HepG2 (cell line): ENCODE measurements at regions not wholly inside any gene's neighbourhood (a gene's known extent, or its start where the extent isn't known, plus 50 kb on each side); places are given as distances from the start of the nearest gene placed in this dataset.

Experiments
- ATF7-NPFF ChIP-seq: sonication (generic); formaldehyde crosslinking; IDR thresholded peaks from 2 replicates; pipeline ENCODE4 v1.8.1; 2023; ENCODE audit warnings: mild to moderate bottlenecking, low read depth, missing genetic modification reagents, moderate library complexity
- CBX5 ChIP-seq: sonication (generic); formaldehyde crosslinking; IDR thresholded peaks from 2 replicates; pipeline ENCODE4 v1.4.0; 2020; ENCODE audit warnings: missing genetic modification reagents, borderline replicate concordance
- CTCF ChIP-seq: sonication (generic); formaldehyde crosslinking; IDR thresholded peaks from 2 replicates; pipeline ENCODE4 v1.5.0; 2020; ENCODE audit warnings: mild to moderate bottlenecking, missing genetic modification reagents, moderate library complexity
- FOSL2 ChIP-seq: sonication (generic); formaldehyde crosslinking; IDR thresholded peaks from 2 replicates; pipeline ENCODE4 v1.4.0; 2020; ENCODE audit warnings: missing genetic modification reagents
- HNF4G ChIP-seq, 2 experiments: sonication (generic) in 1 of 2; formaldehyde crosslinking in 1 of 2; IDR thresholded peaks; 2 replicates each; pipeline versions ENCODE4 v1.4.0 to v1.6.1; 2011 to 2020; ENCODE audit warnings: borderline replicate concordance in 2 of 2, low read depth in 2 of 2, mild to moderate bottlenecking in 2 of 2, low read length in 1 of 2, missing genetic modification reagents in 1 of 2, moderate library complexity in 1 of 2
- JARID2 ChIP-seq: sonication (generic); formaldehyde crosslinking; IDR thresholded peaks from 2 replicates; pipeline ENCODE4 v1.8.1; 2023; ENCODE audit warnings: missing genetic modification reagents, inconsistent platforms; ENCODE audit not compliant: insufficient replicate concordance
- MZF1 ChIP-seq: sonication (generic); formaldehyde crosslinking; IDR thresholded peaks from 2 replicates; pipeline ENCODE4 v1.8.1; 2023; ENCODE audit warnings: mild to moderate bottlenecking, missing genetic modification reagents, borderline replicate concordance
- NR1H2 ChIP-seq: sonication (generic); formaldehyde crosslinking; IDR thresholded peaks from 2 replicates; pipeline ENCODE4 v1.8.1; 2022; ENCODE audit warnings: low read depth, missing genetic modification reagents, borderline replicate concordance
- U2AF2 ChIP-seq: fragments of 200-400 bp; formaldehyde crosslinking; IDR thresholded peaks from 2 replicates; pipeline ENCODE4 v1.6.1; 2017; ENCODE audit warnings: low read depth, mild to moderate bottlenecking, low read length
- YY1 ChIP-seq: IDR thresholded peaks from 2 replicates; pipeline ENCODE4 v1.6.1; 2011; ENCODE audit warnings: low read length, low read depth, moderate library complexity, mild to moderate bottlenecking; ENCODE audit not compliant: insufficient read depth, insufficient replicate concordance

DNA sequence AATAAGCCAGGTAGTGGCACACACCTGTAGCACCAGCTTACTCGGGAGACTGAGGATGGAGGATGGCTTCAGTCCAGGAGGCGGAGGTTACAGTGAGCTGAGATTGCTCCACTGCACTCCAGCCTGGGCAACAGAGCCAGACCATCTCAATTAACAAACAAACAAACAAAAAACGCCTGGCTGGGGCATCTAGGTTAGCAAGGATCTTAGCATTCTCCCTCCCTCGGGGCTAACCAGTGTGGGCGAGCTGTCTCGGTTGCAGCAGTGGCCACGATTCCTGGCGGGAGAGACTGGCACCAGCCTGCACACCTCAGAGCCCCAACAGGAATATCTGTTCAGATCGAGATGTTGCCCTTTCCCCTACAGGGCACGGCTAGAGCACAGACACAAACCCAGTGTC, 91.3 kb upstream of the KCTD7 start:
- TF ChIP-seq MZF1 (no peak), JARID2 (CRISPR knock-in tag) (no peak), YY1 (no peak), HNF4G (IDR thresholded peaks at IDR 0.05; ENCODE audit: borderline replicate concordance, low read depth, low read length) (no peak), HNF4G (CRISPR knock-in tag; IDR thresholded peaks at IDR 0.05; ENCODE audit: borderline replicate concordance, low read depth) (no peak), CBX5 (CRISPR knock-in tag) (no peak), FOSL2 (no peak), NR1H2 (CRISPR knock-in tag) (no peak), CTCF (CRISPR knock-in tag) (no peak), U2AF2 (no peak), ATF7-NPFF (CRISPR knock-in tag) (no peak)
